HCT116 (cell line): ENCODE measurements at regions not wholly inside any gene's neighbourhood (a gene's known extent, or its start where the extent isn't known, plus 50 kb on each side); places are given as distances from the start of the nearest gene placed in this dataset.

Experiments
- ATAC-seq: fragments of 200-7000 bp; cut with Tn5 transposase; 2 replicates; pipeline ENCODE4 v1.9.1; 2020; ENCODE audit warnings: mild to moderate bottlenecking, moderate library complexity
- BruUV-seq: library from RNA; stranded (reverse); fragments of 400-500 nt; replicated peaks from 2 replicates; lab custom pipeline; 2021; lab: Mats Ljungman, UMichigan
- CTCF ChIA-PET: fragments of 300-600 bp; sonication (Branson Sonifier 250); formaldehyde crosslinking; loops from one replicate; lab custom pipeline; 2021; ENCODE audit warnings: antibody characterized with exemption; lab: Charles Lee
- POLR2A ChIA-PET: fragments of 300-600, 350-600 bp; sonication (Branson Sonifier 250); formaldehyde crosslinking; loops from one replicate; lab custom pipeline; 2021; ENCODE audit warnings: antibody characterized with exemption; lab: Charles Lee
- RAD21 ChIA-PET, 2 experiments: fragments of 300-600 bp; sonication (Branson Sonifier 250); formaldehyde crosslinking; loops; one replicate each; lab custom pipeline; 2023; ENCODE audit warnings: low total read pairs in 2 of 2; ENCODE audit not compliant: uncharacterized antibody in 2 of 2, unreplicated experiment in 2 of 2, low non-redundant PET in 1 of 2; lab: Charles Lee
- DNase-seq: peaks from one replicate; pipeline ENCODE4 v3.0.0-alpha.2; 2010; ENCODE audit warnings: low read depth, low spot score
- H2AFZ ChIP-seq: fragments of 200-600 bp; shearing (Covaris generic), sonication (generic); 2 replicates; pipeline ENCODE4 v1.6.1; 2017; ENCODE audit warnings: low read depth, mixed run types, mixed read lengths, antibody characterized with exemption, low read length; ENCODE audit not compliant: poor library complexity, severe bottlenecking
- H3K27ac ChIP-seq: 2 replicates; pipeline ENCODE4 v1.5.1; 2012; ENCODE audit warnings: low read depth, low read length
- H3K27me3 ChIP-seq: fragments of 200-600 bp; sonication (generic); 2 replicates; pipeline ENCODE4 v1.6.1; 2016; ENCODE audit warnings: mixed run types, low read length, mixed read lengths; ENCODE audit not compliant: insufficient read depth
- H3K36me3 ChIP-seq, 2 experiments: fragments of 200-500 bp in 1 of 2; fragments of 200-600 bp in 1 of 2; sonication (Bioruptor generic) in 1 of 2; sonication (generic) in 1 of 2; 2 replicates each; pipeline versions ENCODE4 v1.5.1 to v1.6.1; 2014 to 2016; ENCODE audit warnings: low read length in 2 of 2, inconsistent platforms in 1 of 2, mixed read lengths in 1 of 2, mixed run types in 1 of 2; ENCODE audit not compliant: insufficient read depth in 2 of 2, control insufficient read depth in 1 of 2
- H3K4me1 ChIP-seq, 2 experiments: fragments of 200-600 bp in 1 of 2; sonication (generic) in 1 of 2; 2 replicates each; pipeline versions ENCODE4 v1.5.1 to v1.6.1; 2012 to 2017; ENCODE audit warnings: low read length in 2 of 2, inconsistent platforms in 1 of 2, mild to moderate bottlenecking in 1 of 2, mixed read lengths in 1 of 2, mixed run types in 1 of 2, moderate library complexity in 1 of 2; ENCODE audit not compliant: insufficient read depth in 2 of 2, control insufficient read depth in 1 of 2
- H3K4me2 ChIP-seq: fragments of 200-600 bp; sonication (generic); 2 replicates; pipeline ENCODE4 v1.6.1; 2017; ENCODE audit warnings: mixed run types, low read length, mixed read lengths
- H3K4me3 ChIP-seq, 2 experiments: fragments of 200-600 bp in 1 of 2; sonication (generic) in 1 of 2; replicated peaks in 1 of 2; 2 replicates each; pipeline ENCODE4 v1.5.1; 2011 to 2016; ENCODE audit warnings: low read length in 2 of 2, control low read depth in 1 of 2, low read depth in 1 of 2, mild to moderate bottlenecking in 1 of 2, mixed read lengths in 1 of 2, mixed run types in 1 of 2
- H3K79me2 ChIP-seq: fragments of 200-600 bp; sonication (generic); 2 replicates; pipeline ENCODE4 v1.6.1; 2017; ENCODE audit warnings: mild to moderate bottlenecking, mixed run types, low read length, moderate library complexity, mixed read lengths; ENCODE audit not compliant: insufficient read depth
- H3K9ac ChIP-seq: fragments of 200-600 bp; sonication (generic); 2 replicates; pipeline ENCODE4 v1.6.1; 2016; ENCODE audit warnings: low read length, mixed read lengths
- H3K9me2 ChIP-seq: fragments of 200-600 bp; sonication (generic), shearing (Covaris generic); 2 replicates; pipeline ENCODE4 v1.6.1; 2017; ENCODE audit warnings: mixed run types, mild to moderate bottlenecking, moderate library complexity; ENCODE audit not compliant: insufficient read depth
- H3K9me3 ChIP-seq, 2 experiments: fragments of 200-500 bp in 1 of 2; fragments of 200-600 bp in 1 of 2; sonication (Bioruptor generic) in 1 of 2; sonication (generic) in 1 of 2; 2 replicates each; pipeline ENCODE4 v1.6.1; 2014 to 2017; ENCODE audit warnings: low read length in 2 of 2, mixed read lengths in 2 of 2, inconsistent platforms in 1 of 2, low read depth in 1 of 2, mild to moderate bottlenecking in 1 of 2, mixed run types in 1 of 2, moderate library complexity in 1 of 2; ENCODE audit not compliant: control insufficient read depth in 1 of 2, insufficient read depth in 1 of 2
- H4K20me1 ChIP-seq: fragments of 200-600 bp; sonication (generic), shearing (Covaris generic); 2 replicates; pipeline ENCODE4 v1.6.1; 2017; ENCODE audit warnings: mixed run types, mild to moderate bottlenecking, moderate library complexity; ENCODE audit not compliant: insufficient read depth
- EZH2phosphoT487 ChIP-seq: fragments of 200-600 bp; IDR thresholded peaks from 2 replicates; pipeline ENCODE4 v1.6.1; 2018; ENCODE audit warnings: antibody characterized with exemption, borderline replicate concordance
- SIN3A ChIP-seq: IDR thresholded peaks from 2 replicates; pipeline ENCODE4 v1.6.1; 2012; ENCODE audit warnings: low read depth
- TCF7L2 ChIP-seq: IDR thresholded peaks from 2 replicates; pipeline ENCODE4 v1.7.0; 2011; ENCODE audit warnings: borderline replicate concordance, inconsistent platforms; ENCODE audit not compliant: insufficient read depth, insufficient read length; ENCODE audit errors: extremely low read depth
- intact Hi-C: fragments of 100-400 bp; cut with micrococcal nuclease; formaldehyde crosslinking; loops from 2 replicates; pipeline ENCODE4 v1.10.0; 2022
- TF ChIP-seq, protein P1 (sequence below), 3 experiments: fragments of 200-600 bp in 1 of 3; sonication (generic) in 1 of 3; IDR thresholded peaks in 2 of 3; conservative IDR thresholded peaks in 1 of 3; 2 replicates each; pipeline ENCODE4 v1.5.1; 2012 to 2017; ENCODE audit warnings: low read depth in 2 of 3, low read length in 2 of 3, antibody characterized with exemption in 1 of 3, borderline replicate concordance in 1 of 3, control low read depth in 1 of 3, mild to moderate bottlenecking in 1 of 3, mixed read lengths in 1 of 3, mixed run types in 1 of 3, moderate library complexity in 1 of 3; ENCODE audit not compliant: insufficient read depth in 1 of 3

DNA sequence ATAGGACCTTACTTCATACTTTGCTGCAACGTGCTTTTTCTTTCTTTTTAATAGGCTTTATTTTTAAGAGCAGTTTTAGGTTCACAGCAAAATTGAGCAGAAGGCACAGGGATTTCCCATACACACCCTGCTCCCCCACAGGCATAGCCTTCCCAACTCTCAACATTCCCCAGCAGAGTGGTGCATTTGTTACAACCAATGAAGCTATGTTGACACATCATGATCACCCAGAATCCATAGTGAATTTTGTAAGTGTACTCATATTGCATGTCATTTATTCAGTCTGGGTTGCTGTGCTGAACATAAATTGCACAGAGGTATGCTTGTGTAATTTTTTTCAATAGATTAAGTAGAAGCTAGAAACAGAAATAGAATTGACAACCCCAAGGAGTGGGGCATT is 327.3 kb downstream of the INHBA start:
- Histone ChIP-seq H3K36me3 (no peaks in the 10 kb centered on the region), H3K4me2 (no peak overlapping the region), H3K9me3 (no peaks in the 10 kb centered on the region), H3K79me2 (no peaks in the 10 kb centered on the region), H3K27ac (no peak overlapping the region), H4K20me1 (no peaks in the 10 kb centered on the region), H3K4me1 (no peaks in the 10 kb centered on the region), H2AFZ (no peak overlapping the region), H3K9ac (no peak overlapping the region), H3K9me2 (no peaks in the 10 kb centered on the region), H3K27me3 (no peaks in the 10 kb centered on the region), H3K4me3 (no peak overlapping the region)
- no peak for ATAC-seq
- intact Hi-C loops, result no loop called here
- ChIA-PET CTCF (no interaction called here), RAD21 (no interaction called here), POLR2A (no interaction called here)
- BruUV-seq, result no TSS peak
- DNase-seq, result no peak
- TF ChIP-seq EZH2phosphoT487, result no peak
- TF ChIP-seq, protein P1, sequence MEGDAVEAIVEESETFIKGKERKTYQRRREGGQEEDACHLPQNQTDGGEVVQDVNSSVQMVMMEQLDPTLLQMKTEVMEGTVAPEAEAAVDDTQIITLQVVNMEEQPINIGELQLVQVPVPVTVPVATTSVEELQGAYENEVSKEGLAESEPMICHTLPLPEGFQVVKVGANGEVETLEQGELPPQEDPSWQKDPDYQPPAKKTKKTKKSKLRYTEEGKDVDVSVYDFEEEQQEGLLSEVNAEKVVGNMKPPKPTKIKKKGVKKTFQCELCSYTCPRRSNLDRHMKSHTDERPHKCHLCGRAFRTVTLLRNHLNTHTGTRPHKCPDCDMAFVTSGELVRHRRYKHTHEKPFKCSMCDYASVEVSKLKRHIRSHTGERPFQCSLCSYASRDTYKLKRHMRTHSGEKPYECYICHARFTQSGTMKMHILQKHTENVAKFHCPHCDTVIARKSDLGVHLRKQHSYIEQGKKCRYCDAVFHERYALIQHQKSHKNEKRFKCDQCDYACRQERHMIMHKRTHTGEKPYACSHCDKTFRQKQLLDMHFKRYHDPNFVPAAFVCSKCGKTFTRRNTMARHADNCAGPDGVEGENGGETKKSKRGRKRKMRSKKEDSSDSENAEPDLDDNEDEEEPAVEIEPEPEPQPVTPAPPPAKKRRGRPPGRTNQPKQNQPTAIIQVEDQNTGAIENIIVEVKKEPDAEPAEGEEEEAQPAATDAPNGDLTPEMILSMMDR (IDR thresholded peaks at IDR 0.05 in 2 of 3, conservative IDR thresholded peaks at IDR 0.05 in 1 of 3; ENCODE audit: borderline replicate concordance in 1 of 3, insufficient read depth in 1 of 3, low read depth in 2 of 3, low read length in 2 of 3), result no peak

DNA sequence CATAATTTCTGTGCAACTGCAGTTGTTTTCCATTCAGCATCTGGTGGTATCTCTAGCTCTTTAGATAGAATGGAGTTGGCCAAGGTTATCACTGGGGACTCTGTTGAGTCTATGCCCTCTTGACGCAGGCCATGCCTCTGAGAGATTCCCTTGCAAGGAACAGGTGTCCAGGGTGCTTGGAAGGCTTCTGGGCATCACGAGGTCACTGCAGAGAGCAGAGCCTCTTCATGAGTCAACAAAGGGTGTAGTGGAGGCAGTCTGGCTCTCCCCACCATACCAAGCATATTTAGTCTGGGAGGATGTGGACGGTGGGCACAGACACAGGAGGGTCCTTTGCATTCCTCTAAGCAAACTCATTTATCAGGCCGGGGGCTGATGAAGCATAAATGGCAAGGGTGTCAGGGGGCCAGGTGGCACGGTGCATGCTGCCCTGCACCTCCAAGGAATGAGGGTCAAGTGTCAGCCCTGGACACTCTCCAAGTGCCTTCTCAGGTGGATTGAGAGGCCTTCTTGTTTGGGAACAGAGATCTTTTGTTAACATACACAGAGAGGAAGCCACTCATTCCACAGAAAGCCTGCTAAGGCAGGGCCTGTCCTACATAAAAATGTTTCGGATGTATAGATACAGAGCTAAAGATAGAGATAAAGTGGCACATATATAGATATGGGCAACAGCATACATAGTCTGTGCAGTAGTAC is 328.6 kb downstream of the INHBA start:
- intact Hi-C loops, result no loop called here
- TF ChIP-seq TCF7L2, result no peak
- TF ChIP-seq SIN3A, result no peak

More for the DNA sequence above, 328.6 kb downstream of the INHBA start:
- ChIA-PET RAD21 (no interaction called here), CTCF (no interaction called here), POLR2A (no interaction called here)
- no peaks in the 10 kb centered on the region for H3K36me3 ChIP-seq
- no peak overlapping the region for H3K27ac ChIP-seq
- ATAC-seq, result no peak
- H3K9me2 ChIP-seq, result no peaks in the 10 kb centered on the region
- H4K20me1 ChIP-seq, result no peaks in the 10 kb centered on the region
- BruUV-seq, result no TSS peak
- no peak overlapping the region for H2AFZ ChIP-seq
- no peaks in the 10 kb centered on the region for H3K9me3 ChIP-seq
- H3K27me3 ChIP-seq, result no peaks in the 10 kb centered on the region
- no peak overlapping the region for H3K4me3 ChIP-seq
- no peak overlapping the region for H3K9ac ChIP-seq
- H3K4me1 ChIP-seq, result no peaks in the 10 kb centered on the region
- DNase-seq, result no peak
- H3K79me2 ChIP-seq, result no peaks in the 10 kb centered on the region
- H3K4me2 ChIP-seq, result no peak overlapping the region
